ENCODE measurements at regions not wholly inside any gene's neighbourhood (a gene's known extent, or its start where the extent isn't known, plus 50 kb on each side); places are given as distances from the start of the nearest gene placed in this dataset.
A peak's percentile ranks its signal among the peaks of the same experiment; 100 is the strongest.

GRCh38 chr21:32844076-32844475 is 72.5 kb upstream of the PAXBP1 start:
- H3K4me3 Mint-ChIP-seq (ENCODE audit: low read depth, unreplicated experiment): no peak overlapping the region
- CTCF ChIA-PET: interaction anchor here (1.4 kb wide), 1 partner anchor 96 kb away, joined by 3 read pairs; no protein-coding TSS in a partner anchor
- no peak for TF ChIP-seq CTCF (IDR thresholded peaks at IDR 0.05; ENCODE audit: unreplicated experiment)
- no TSS peak for BruUV-seq (replicated peaks)
- H3K9me3 Mint-ChIP-seq (ENCODE audit: low read depth, unreplicated experiment): no peaks in the 10 kb centered on the region
- H3K27ac Mint-ChIP-seq (ENCODE audit: unreplicated experiment): no peak overlapping the region
- H3K27me3 Mint-ChIP-seq (ENCODE audit: unreplicated experiment): peaks cover 42% of the 10 kb centered on the region
- intact Hi-C loops (cut with micrococcal nuclease; ENCODE audit: unreplicated experiment): no loop called here
- DNase-seq: no peak
- H3K36me3 Mint-ChIP-seq (ENCODE audit: insufficient read depth, unreplicated experiment): no peaks in the 10 kb centered on the region
- H3K4me1 Mint-ChIP-seq (ENCODE audit: low read depth, unreplicated experiment): no peaks in the 10 kb centered on the region

GRCh38 chr21:32844653-32845436 is 73.3 kb upstream of the PAXBP1 start:
- H3K4me3 Mint-ChIP-seq (ENCODE audit: low read depth, unreplicated experiment): no peak overlapping the region
- DNase-seq: peak; percentile 2
- H3K27me3 Mint-ChIP-seq (ENCODE audit: unreplicated experiment): peaks cover 42% of the 10 kb centered on the region
- no peak for TF ChIP-seq CTCF (IDR thresholded peaks at IDR 0.05; ENCODE audit: unreplicated experiment)
- intact Hi-C loops (cut with micrococcal nuclease; ENCODE audit: unreplicated experiment): no loop called here
- H3K27ac Mint-ChIP-seq (ENCODE audit: unreplicated experiment): no peak overlapping the region
- BruUV-seq (replicated peaks): no TSS peak
- CTCF ChIA-PET: interaction anchor here (1.4 kb wide), 1 partner anchor 95 kb away, joined by 3 read pairs; no protein-coding TSS in a partner anchor
- H3K4me1 Mint-ChIP-seq (ENCODE audit: low read depth, unreplicated experiment): no peaks in the 10 kb centered on the region
- H3K36me3 Mint-ChIP-seq (ENCODE audit: insufficient read depth, unreplicated experiment): no peaks in the 10 kb centered on the region
- H3K9me3 Mint-ChIP-seq (ENCODE audit: low read depth, unreplicated experiment): no peaks in the 10 kb centered on the region

DNA sequence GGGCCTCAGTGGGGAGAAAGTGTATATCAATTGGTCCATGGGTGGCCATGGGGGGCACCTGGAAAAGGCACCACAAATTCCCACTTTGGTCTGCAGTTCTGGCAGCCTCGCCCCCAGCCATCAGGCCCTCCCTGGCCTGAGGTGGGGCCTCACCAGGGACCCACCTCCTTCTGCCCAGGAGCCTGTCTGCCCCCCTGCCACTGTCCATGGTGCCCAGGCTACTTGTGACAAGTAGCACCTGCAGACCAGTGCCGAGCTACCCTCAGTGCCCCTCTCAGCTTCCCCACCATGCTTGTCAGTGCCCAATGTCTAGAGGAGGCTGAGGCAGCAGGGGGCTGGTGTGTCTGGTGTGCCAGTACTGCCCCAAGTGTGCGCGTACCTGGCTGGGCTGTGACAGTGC is 87.1 kb upstream of the PAXBP1 start:
- CTCF ChIA-PET: no interaction called here
- intact Hi-C loops (cut with micrococcal nuclease; ENCODE audit: unreplicated experiment): no loop called here
- no peak for TF ChIP-seq CTCF (IDR thresholded peaks at IDR 0.05; ENCODE audit: unreplicated experiment)
- H3K36me3 Mint-ChIP-seq (ENCODE audit: insufficient read depth, unreplicated experiment): no peaks in the 10 kb centered on the region
- no peak overlapping the region for H3K27ac Mint-ChIP-seq (ENCODE audit: unreplicated experiment)
- no peaks in the 10 kb centered on the region for H3K4me1 Mint-ChIP-seq (ENCODE audit: low read depth, unreplicated experiment)
- H3K9me3 Mint-ChIP-seq (ENCODE audit: low read depth, unreplicated experiment): no peaks in the 10 kb centered on the region
- H3K4me3 Mint-ChIP-seq (ENCODE audit: low read depth, unreplicated experiment): no peak overlapping the region
- peaks cover 43% of the 10 kb centered on the region for H3K27me3 Mint-ChIP-seq (ENCODE audit: unreplicated experiment)
- BruUV-seq (replicated peaks): no TSS peak
- no peak for DNase-seq

DNA sequence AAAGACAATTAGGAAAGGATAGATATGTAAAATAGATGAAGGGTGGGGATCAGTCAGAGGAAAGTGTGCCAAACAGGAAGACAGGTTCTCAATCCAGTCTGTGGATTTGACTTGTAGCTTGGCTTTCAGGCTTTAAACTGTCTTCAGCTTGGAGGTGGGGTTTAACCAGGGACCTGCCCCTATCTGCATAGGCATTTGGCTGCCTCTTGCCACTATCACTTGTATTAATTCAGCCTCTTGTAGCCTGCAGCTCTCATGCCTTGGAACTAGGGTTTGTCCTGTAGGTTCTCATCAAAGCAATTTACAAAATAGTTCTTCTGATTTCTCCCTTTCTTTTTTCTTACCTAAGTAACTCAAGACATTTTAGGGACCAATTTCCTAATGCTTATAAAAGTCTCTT is 88.8 kb upstream of the PAXBP1 start:
- CTCF ChIA-PET: no interaction called here
- no peaks in the 10 kb centered on the region for H3K4me1 Mint-ChIP-seq (ENCODE audit: low read depth, unreplicated experiment)
- no peak overlapping the region for H3K4me3 Mint-ChIP-seq (ENCODE audit: low read depth, unreplicated experiment)
- peaks cover 55% of the 10 kb centered on the region for H3K27me3 Mint-ChIP-seq (ENCODE audit: unreplicated experiment)
- DNase-seq: no peak
- intact Hi-C loops (cut with micrococcal nuclease; ENCODE audit: unreplicated experiment): no loop called here
- BruUV-seq (replicated peaks): no TSS peak
- H3K36me3 Mint-ChIP-seq (ENCODE audit: insufficient read depth, unreplicated experiment): no peaks in the 10 kb centered on the region
- H3K27ac Mint-ChIP-seq (ENCODE audit: unreplicated experiment): no peak overlapping the region
- no peaks in the 10 kb centered on the region for H3K9me3 Mint-ChIP-seq (ENCODE audit: low read depth, unreplicated experiment)
- TF ChIP-seq CTCF (IDR thresholded peaks at IDR 0.05; ENCODE audit: unreplicated experiment): no peak
